HG03575 (cell line): ENCODE measurements at regions not wholly inside any gene's neighbourhood (a gene's known extent, or its start where the extent isn't known, plus 50 kb on each side); places are given as distances from the start of the nearest gene placed in this dataset.

Source experiments
- ATAC-seq: cut with Tn5 transposase; IDR thresholded peaks from one replicate; pipeline ENCODE4 v1.9.1; 2021; ENCODE audit not compliant: unreplicated experiment, insufficient number of reproducible peaks, low FRiP score; ENCODE audit errors: extremely low read depth

- ATAC-seq = no peak
Observed at GRCh38 chr12:58981961-58982360, 61.7 kb upstream of the LRIG3 start.

GRCh38 chr12:58980768-58981167 lies 60.5 kb upstream of the LRIG3 start:
- no peak for ATAC-seq

GRCh38 chr12:58978717-58979116 lies 58.4 kb upstream of the LRIG3 start:
- no peak for ATAC-seq

GRCh38 chr12:58977476-58977875 lies 57.2 kb upstream of the LRIG3 start:
- no peak for ATAC-seq

GRCh38 chr12:58976146-58976545 lies 55.8 kb upstream of the LRIG3 start:
- ATAC-seq = no peak
